ENCODE measurements at regions not wholly inside any gene's neighbourhood (a gene's known extent, or its start where the extent isn't known, plus 50 kb on each side); places are given as distances from the start of the nearest gene placed in this dataset.

DNA sequence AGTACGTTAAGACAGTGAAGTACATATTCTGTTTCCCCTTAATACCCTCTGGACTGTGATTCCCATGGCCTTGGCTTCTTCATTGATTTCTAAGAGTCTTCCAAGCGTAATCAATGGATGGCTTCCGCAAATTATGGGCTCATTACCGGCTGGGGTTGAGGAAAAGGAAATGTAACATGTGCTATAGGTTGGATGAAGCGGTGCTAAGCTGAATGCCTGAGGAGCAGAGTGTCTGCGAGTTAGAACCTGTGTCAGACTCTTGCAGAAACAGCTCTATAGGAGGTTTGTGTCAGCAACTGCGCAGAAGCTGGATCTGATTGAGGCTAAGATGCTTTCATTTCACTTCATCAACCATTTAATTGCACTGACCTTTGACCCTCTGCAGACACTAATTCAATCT, 114.3 kb upstream of the CDH18 start:
- TF ChIP-seq, protein P1, sequence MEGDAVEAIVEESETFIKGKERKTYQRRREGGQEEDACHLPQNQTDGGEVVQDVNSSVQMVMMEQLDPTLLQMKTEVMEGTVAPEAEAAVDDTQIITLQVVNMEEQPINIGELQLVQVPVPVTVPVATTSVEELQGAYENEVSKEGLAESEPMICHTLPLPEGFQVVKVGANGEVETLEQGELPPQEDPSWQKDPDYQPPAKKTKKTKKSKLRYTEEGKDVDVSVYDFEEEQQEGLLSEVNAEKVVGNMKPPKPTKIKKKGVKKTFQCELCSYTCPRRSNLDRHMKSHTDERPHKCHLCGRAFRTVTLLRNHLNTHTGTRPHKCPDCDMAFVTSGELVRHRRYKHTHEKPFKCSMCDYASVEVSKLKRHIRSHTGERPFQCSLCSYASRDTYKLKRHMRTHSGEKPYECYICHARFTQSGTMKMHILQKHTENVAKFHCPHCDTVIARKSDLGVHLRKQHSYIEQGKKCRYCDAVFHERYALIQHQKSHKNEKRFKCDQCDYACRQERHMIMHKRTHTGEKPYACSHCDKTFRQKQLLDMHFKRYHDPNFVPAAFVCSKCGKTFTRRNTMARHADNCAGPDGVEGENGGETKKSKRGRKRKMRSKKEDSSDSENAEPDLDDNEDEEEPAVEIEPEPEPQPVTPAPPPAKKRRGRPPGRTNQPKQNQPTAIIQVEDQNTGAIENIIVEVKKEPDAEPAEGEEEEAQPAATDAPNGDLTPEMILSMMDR (conservative IDR thresholded peaks at IDR 0.05): no peak
- TF ChIP-seq EZH2 (IDR thresholded peaks at IDR 0.05; ENCODE audit: low read depth): no peak

All from PC-9 (cell line).